Embryonic facial prominence (tissue), 1 donor: ENCODE measurements at regions not wholly inside any gene's neighbourhood (a gene's known extent, or its start where the extent isn't known, plus 50 kb on each side); places are given as distances from the start of the nearest gene placed in this dataset.
"Not testable (repeated sequence)": the region's sequence is repeated elsewhere in the genome, so short reads cannot be mapped to it uniquely, and the experiment has no call there.

Source experiments
- DNase-seq: peaks from one replicate; pipeline ENCODE4 v3.0.0-alpha.2; 2016; ENCODE audit errors: extremely low spot score

DNA sequence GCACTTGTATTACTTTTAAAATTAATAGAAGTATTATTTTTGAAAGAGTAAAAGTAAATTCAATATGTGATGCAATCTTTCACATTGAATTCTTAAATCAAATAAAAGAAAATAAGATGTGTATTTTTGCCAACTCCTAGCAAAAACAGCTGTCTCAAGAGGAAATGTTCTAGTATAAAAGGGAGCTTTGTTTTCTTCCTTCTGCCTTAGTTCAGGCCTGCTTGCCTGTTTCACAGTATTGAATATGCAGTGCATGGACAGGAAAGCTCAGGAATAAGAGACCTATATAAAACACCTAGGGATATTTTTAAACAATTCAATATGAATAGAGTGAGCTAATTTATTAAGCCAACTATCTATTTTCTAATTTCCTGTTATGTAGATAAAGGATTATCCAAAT, 294.8 kb upstream of the G2E3 start:
- DNase-seq: no peak

- DNase-seq: no peak
Observed at GRCh38 chr14:30266290-30266689, 292.7 kb upstream of the G2E3 start.

GRCh38 chr14:30267141-30267540, 291.8 kb upstream of the G2E3 start:
- DNase-seq: no peak

GRCh38 chr14:30270200-30271161, 288.5 kb upstream of the G2E3 start:
- DNase-seq: peak; percentile 26

DNA sequence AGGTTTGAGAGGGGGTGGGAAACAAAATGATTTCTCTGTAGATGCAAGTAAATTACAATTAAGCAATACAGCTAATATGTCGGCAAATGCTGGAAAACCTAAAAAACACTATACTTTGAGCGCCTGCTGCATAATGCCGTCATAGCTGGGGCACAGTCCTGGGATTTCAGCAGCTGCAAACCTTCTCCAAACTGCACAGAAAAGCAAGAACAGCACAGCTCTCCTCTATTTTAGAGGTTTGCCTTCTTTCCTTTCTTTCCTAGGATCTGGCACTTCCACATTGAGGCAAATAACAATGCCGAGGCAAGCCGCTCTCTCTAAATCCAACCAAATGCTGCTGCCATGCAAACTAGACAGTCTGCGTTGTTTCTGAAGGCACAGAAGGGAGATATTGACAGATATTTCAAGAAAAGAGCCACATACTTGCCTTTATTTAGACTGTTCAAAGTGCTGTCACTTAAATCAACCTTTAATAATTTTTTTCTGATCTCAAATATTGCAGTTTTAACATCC, 287.1 kb upstream of the G2E3 start:
- DNase-seq: no peak

- DNase-seq: no peak
Observed at GRCh38 chr14:30272848-30273832, 285.8 kb upstream of the G2E3 start.

DNA sequence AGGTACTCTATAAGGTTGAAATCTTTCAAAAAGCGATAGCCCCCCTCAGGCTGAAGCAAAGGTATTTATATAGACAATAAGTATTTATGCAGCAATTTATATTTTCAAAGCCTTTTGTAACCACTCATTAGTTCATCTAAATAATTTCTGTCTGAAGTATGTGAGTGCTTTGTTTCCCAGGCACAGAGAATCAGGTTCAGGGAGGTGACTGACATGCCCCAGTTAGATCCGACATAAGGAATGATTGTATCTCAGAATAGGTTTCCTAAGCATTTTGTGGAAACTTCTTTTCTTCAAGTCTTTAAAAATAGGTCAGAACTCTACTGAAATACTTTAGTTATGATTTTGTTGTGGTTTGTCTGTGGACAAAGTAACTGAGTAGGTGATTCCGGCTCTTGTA, 283.4 kb upstream of the G2E3 start:
- DNase-seq: no peak

GRCh38 chr14:30277268-30277667, 281.7 kb upstream of the G2E3 start:
- DNase-seq: no peak

GRCh38 chr14:30278856-30279255, 280.1 kb upstream of the G2E3 start:
- not testable (repeated sequence) for DNase-seq

- DNase-seq: no peak
Observed at GRCh38 chr14:30283822-30284446, 275.0 kb upstream of the G2E3 start.

GRCh38 chr14:30284808-30285207, 274.1 kb upstream of the G2E3 start:
- no peak for DNase-seq

GRCh38 chr14:30287579-30288445, 271.1 kb upstream of the G2E3 start:
- no peak for DNase-seq

GRCh38 chr14:30290001-30290400, 269.0 kb upstream of the G2E3 start:
- DNase-seq: no peak

DNA sequence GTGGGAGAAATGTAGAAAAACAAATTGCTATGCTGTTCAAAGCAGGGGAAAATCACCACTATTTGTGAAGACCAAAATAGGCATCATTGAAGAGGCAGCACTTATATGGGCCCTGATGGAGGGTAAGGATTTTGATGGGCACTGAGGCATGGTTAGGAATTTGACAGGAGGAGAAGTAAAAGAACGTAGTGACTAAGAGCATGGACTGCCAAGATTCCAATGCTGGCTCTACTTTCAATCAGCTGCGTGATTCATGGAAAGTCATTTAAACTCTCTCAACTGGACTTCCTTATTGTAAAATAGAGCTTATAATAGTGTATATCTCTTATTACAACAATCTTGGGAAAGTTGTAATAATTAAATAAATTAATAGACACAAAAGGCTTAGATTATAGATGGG, 267.7 kb upstream of the G2E3 start:
- no peak for DNase-seq

DNA sequence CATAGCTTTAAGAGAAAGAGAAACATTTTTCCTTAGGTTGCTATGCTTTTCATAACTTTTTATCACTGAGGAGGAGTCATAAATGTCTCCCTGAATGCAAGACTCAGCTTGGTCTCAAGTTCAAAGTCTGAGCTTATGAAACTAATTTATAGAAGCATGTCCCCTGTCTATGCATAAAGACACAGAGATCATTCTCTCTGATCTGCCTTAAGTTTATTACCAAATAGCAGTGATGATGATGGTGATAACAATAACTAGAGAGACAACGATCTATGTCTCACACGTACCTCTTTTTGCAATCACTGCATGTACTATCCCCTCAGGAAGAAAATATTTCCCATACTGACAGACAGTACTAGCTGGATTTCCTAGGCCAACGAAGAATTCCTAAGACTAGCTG, 266.4 kb upstream of the G2E3 start:
- no peak for DNase-seq

- DNase-seq: no peak
Observed at GRCh38 chr14:30295980-30296379, 263.0 kb upstream of the G2E3 start.

- DNase-seq: no peak
Observed at GRCh38 chr14:30296931-30297405, 262.0 kb upstream of the G2E3 start.

DNA sequence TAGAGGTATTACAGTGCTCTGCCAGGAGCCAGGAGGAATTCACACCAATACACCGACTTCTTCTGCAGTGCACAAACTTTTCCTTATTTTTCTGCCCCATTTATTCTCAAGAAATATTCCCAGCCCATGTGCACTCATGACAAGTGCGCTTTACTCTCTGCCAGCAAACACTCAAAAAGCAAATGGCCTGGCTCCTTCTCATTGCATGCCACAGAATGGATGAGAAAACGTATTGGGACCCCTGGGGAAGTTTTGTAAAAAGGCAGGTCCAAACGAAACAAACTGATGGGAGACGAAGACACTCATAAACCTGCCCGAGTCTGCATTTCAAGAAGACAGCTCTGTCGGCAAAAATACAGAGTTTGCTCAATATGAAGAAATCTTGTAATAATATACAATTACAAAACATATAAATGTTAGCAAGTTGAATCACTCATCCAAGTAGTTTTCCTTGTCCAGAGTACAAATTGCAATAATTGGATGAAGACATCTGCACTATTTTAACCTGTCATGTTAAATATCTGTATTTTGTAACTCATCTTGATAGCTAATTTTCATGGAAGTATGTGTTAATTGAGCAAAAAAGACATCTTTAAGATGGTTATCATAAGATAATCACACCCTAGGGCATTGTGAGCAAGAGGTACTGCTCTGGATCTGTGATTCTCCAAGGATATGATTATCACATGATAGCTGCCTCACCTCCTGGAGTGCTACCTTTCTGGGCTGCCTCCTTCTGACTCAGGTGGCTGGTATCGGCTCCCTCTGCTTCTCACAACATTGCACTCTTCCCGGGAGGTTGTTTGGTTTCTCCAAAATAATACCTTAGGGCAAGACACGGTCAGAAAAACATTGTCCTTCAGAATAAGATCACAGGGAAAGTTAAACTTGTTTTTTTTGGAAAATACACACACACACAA, 260.8 kb upstream of the G2E3 start:
- DNase-seq: no peak

DNA sequence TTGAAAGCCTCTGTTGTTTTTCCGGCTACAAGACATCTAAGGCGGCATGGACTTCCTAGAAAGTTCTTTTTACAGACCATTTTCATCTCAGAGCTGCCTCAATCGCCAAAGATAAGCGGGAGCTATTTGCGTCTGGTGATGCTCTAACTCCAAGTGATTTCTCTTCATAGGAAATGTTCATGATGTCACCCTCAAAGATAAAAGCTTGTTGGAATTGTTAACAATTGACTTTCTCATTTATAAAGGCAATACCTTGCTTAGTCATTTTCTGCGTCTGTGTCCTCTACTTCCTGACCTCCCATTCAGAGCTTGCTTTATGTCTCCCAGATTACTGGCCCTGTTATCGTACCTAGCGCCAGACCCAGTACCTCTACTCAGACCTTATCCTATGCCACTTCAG, 259.0 kb upstream of the G2E3 start:
- no peak for DNase-seq

- no peak for DNase-seq
Observed at GRCh38 chr14:30303350-30303749, 255.6 kb upstream of the G2E3 start.
